Small intestine (tissue), 7 donors: ENCODE measurements at regions not wholly inside any gene's neighbourhood (a gene's known extent, or its start where the extent isn't known, plus 50 kb on each side); places are given as distances from the start of the nearest gene placed in this dataset.

Source experiments
- DNase-seq, 2 donors: peaks; one replicate each; pipeline versions ENCODE4 v3.0.0 to v3.0.0-alpha.2; 2013
- FAIRE-seq: peaks from 2 replicates; lab custom pipeline; 2012; peaks lifted over from hg19 to GRCh38; lab: Jason Lieb, UNC
- H3K27ac ChIP-seq, 3 donors: one replicate each; pipeline ENCODE4 v1.5.1; 2013; ENCODE audit warnings: low read length in 2 of 3, mild to moderate bottlenecking in 2 of 3, control low read depth in 1 of 3, inconsistent platforms in 1 of 3, low read depth in 1 of 3, moderate library complexity in 1 of 3
- H3K27me3 ChIP-seq, 3 donors: one replicate each; pipeline ENCODE4 v1.6.1; 2013; ENCODE audit warnings: low read length in 3 of 3, inconsistent platforms in 1 of 3; ENCODE audit not compliant: control insufficient read depth in 3 of 3, insufficient read depth in 3 of 3
- H3K36me3 ChIP-seq, 3 donors: one replicate each; pipeline ENCODE4 v1.6.1; 2013; ENCODE audit warnings: low read length in 3 of 3, inconsistent platforms in 1 of 3, low read depth in 1 of 3, mild to moderate bottlenecking in 1 of 3, moderate library complexity in 1 of 3; ENCODE audit not compliant: control insufficient read depth in 3 of 3, insufficient read depth in 2 of 3
- H3K4me1 ChIP-seq, 3 donors: one replicate each; pipeline ENCODE4 v1.6.1; 2013; ENCODE audit warnings: low read length in 2 of 3, inconsistent platforms in 1 of 3, low read depth in 1 of 3, mild to moderate bottlenecking in 1 of 3, moderate library complexity in 1 of 3; ENCODE audit not compliant: control insufficient read depth in 3 of 3, insufficient read depth in 2 of 3
- H3K4me3 ChIP-seq, 3 donors: one replicate each; pipeline ENCODE4 v1.5.1; 2013; ENCODE audit warnings: low read length in 3 of 3, control low read depth in 1 of 3, inconsistent platforms in 1 of 3, low read depth in 1 of 3, mild to moderate bottlenecking in 1 of 3, moderate library complexity in 1 of 3
- H3K9me3 ChIP-seq, 2 donors: one replicate each; pipeline ENCODE4 v1.6.1; 2013; ENCODE audit warnings: low read depth in 1 of 2, low read length in 1 of 2; ENCODE audit not compliant: control insufficient read depth in 2 of 2, insufficient read depth in 1 of 2
- whole genome bisulfite sequencing, 3 donors: extraction: QIAGEN DNeasy Blood & Tissue Kit; methylation state at CpG; one replicate each; pipeline ENCODE4 v1.1.7; 2013; 5-methylcytosine and 5-hydroxymethylcytosine counted together
- donor health status: healthy with polysubstance abuse.
- donor health status: control.
- donor health status: control.
- donor health status: Bipolar disorder and iron deficiency.
- donor health status: healthy.

- no peak for FAIRE-seq
These were observed 64.6 kb upstream of the KLF9 start for GRCh38 chr9:70478963-70479641.

GRCh38 chr9:70477907-70478480 lies 63.5 kb upstream of the KLF9 start:
- no peaks in the 10 kb centered on the region for H3K27me3 ChIP-seq
- H3K27ac ChIP-seq = peak overlapping the region in 1 of 3 donors; percentile 93
- H3K36me3 ChIP-seq = no peaks in the 10 kb centered on the region
- WGBS, 3 donors = 76 to 97% (median 79%) methylated on average over 2 of the region's 2 CpGs
- FAIRE-seq (no peak), DNase-seq (no peak)
- H3K4me3 ChIP-seq = no peak overlapping the region
- H3K4me1 ChIP-seq = peaks cover 0 to 19% (median 3%) of the 10 kb centered on the region in 3 donors
- no peaks in the 10 kb centered on the region for H3K9me3 ChIP-seq

More at GRCh38 chr9:70478963-70479641, 64.6 kb upstream of the KLF9 start:
- Histone ChIP-seq H3K27ac (peak overlapping the region in 1 of 3 donors; percentile 93), H3K36me3 (no peaks in the 10 kb centered on the region), H3K9me3 (no peaks in the 10 kb centered on the region), H3K27me3 (peaks cover 0 to 5% (median 0%) of the 10 kb centered on the region in 3 donors), H3K4me3 (no peak overlapping the region), H3K4me1 (peaks cover 0 to 19% (median 3%) of the 10 kb centered on the region in 3 donors)
- WGBS, 3 donors = 39 to 58% (median 55%) methylated on average over 3 of the region's 3 CpGs
- DNase-seq = no peak

GRCh38 chr9:70477146-70477745 lies 62.8 kb upstream of the KLF9 start:
- Histone ChIP-seq H3K4me3 (no peak overlapping the region), H3K36me3 (no peaks in the 10 kb centered on the region), H3K9me3 (no peaks in the 10 kb centered on the region), H3K27me3 (no peaks in the 10 kb centered on the region), H3K27ac (no peak overlapping the region), H3K4me1 (peaks cover 0 to 19% (median 3%) of the 10 kb centered on the region in 3 donors)
- DNase-seq (no peak), FAIRE-seq (no peak)
- 84 to 86% (median 84%) methylated on average over 5 of the region's 5 CpGs for WGBS, 3 donors

GRCh38 chr9:70475211-70475610 lies 60.8 kb upstream of the KLF9 start:
- DNase-seq (peak in 1 of 2 donors; percentile 41), FAIRE-seq (no peak)
- peaks cover 3 to 13% (median 6%) of the 10 kb centered on the region in 3 donors for H3K4me1 ChIP-seq

GRCh38 chr9:70474413-70474812 lies 60.0 kb upstream of the KLF9 start:
- H3K4me3 ChIP-seq = no peak overlapping the region
- no peak for DNase-seq
- no peaks in the 10 kb centered on the region for H3K27me3 ChIP-seq
- H3K27ac ChIP-seq = peak overlapping the region in 1 of 3 donors; percentile 42
- H3K36me3 ChIP-seq = no peaks in the 10 kb centered on the region
- H3K9me3 ChIP-seq = no peaks in the 10 kb centered on the region
- H3K4me1 ChIP-seq = peaks cover 3 to 12% (median 8%) of the 10 kb centered on the region in 3 donors
- FAIRE-seq = no peak
- 73 to 84% (median 77%) methylated on average over 2 of the region's 2 CpGs for WGBS, 3 donors

More at GRCh38 chr9:70475211-70475610, 60.8 kb upstream of the KLF9 start:
- Histone ChIP-seq H3K27ac (no peak overlapping the region), H3K4me3 (no peak overlapping the region), H3K36me3 (no peaks in the 10 kb centered on the region), H3K9me3 (no peaks in the 10 kb centered on the region), H3K27me3 (no peaks in the 10 kb centered on the region)
- WGBS, 3 donors = 22 to 58% (median 38%) methylated on average over 2 of the region's 2 CpGs

GRCh38 chr9:70472268-70473249 lies 58.1 kb upstream of the KLF9 start:
- Histone ChIP-seq H3K9me3 (no peaks in the 10 kb centered on the region), H3K36me3 (no peaks in the 10 kb centered on the region), H3K27me3 (no peaks in the 10 kb centered on the region), H3K27ac (no peak overlapping the region), H3K4me1 (peaks cover 3 to 8% (median 7%) of the 10 kb centered on the region in 3 donors), H3K4me3 (no peak overlapping the region)
- FAIRE-seq = no peak
- WGBS, 3 donors = 80 to 84% (median 80%) methylated on average over 14 of the region's 14 CpGs
- no peak for DNase-seq

- 8 to 31% (median 21%) methylated on average over 9 of the region's 9 CpGs for WGBS, 3 donors
- Histone ChIP-seq H3K9me3 (no peaks in the 10 kb centered on the region), H3K36me3 (no peaks in the 10 kb centered on the region), H3K4me1 (peaks cover 3 to 8% (median 7%) of the 10 kb centered on the region in 3 donors), H3K27me3 (peaks cover 0 to 2% (median 0%) of the 10 kb centered on the region in 3 donors), H3K4me3 (no peak overlapping the region), H3K27ac (peak overlapping the region in 2 of 3 donors; percentile 82 to 85)
- FAIRE-seq (no peak), DNase-seq (peak; percentile 80 to 98)
These were observed 55.9 kb upstream of the KLF9 start for GRCh38 chr9:70470050-70471015.
